ENCODE measurements at regions not wholly inside any gene's neighbourhood (a gene's known extent, or its start where the extent isn't known, plus 50 kb on each side); places are given as distances from the start of the nearest gene placed in this dataset.

DNA sequence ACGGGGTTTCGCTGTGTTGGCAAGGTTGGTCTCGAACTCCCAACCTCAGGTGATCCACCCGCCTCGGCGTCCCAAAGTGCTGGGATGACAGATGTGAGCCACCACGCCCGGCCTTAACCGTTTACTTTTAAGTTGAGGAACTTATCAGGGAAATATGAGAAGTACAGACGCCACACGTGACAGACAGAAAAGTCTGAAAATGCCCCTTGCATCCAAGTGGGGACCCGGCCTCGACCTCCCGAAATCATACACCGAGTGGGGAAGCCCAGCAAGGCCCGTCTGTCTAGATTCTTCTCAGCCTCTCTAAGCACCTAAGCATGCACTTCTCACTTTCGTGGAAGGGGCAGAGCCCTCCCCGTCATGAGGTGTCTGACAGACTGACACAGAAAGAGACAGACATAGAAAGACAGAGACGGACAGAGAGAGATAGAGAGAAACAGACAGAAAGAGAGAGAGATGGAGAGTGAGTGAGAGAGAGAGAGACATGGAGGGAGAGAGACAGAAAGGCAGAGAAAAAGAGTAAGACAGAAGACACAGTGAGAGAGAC, 107.3 kb upstream of the ANKRD30BL start:
- TF ChIP-seq, protein P1, sequence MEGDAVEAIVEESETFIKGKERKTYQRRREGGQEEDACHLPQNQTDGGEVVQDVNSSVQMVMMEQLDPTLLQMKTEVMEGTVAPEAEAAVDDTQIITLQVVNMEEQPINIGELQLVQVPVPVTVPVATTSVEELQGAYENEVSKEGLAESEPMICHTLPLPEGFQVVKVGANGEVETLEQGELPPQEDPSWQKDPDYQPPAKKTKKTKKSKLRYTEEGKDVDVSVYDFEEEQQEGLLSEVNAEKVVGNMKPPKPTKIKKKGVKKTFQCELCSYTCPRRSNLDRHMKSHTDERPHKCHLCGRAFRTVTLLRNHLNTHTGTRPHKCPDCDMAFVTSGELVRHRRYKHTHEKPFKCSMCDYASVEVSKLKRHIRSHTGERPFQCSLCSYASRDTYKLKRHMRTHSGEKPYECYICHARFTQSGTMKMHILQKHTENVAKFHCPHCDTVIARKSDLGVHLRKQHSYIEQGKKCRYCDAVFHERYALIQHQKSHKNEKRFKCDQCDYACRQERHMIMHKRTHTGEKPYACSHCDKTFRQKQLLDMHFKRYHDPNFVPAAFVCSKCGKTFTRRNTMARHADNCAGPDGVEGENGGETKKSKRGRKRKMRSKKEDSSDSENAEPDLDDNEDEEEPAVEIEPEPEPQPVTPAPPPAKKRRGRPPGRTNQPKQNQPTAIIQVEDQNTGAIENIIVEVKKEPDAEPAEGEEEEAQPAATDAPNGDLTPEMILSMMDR (IDR thresholded peaks at IDR 0.05): no peak

DNA sequence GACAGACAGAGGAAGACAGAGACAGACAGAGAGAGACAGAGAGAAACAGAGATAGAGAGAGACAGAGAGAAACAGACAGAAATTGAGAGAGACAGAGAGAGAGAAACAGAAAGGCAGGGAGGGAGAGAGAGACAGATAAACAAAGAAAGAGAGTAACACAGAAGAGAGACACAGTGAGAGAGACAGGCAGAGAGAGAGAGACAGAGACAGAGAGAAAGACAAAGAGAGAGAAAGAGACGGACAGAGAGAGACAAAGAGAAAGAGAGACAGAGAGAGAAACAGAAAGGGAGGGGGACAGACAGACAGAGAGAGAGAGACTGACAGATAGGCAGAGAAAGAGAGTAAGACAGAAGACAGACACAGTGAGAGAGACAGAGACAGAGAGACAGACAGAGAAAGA, 108.5 kb upstream of the ANKRD30BL start:
- TF ChIP-seq, protein P1 (IDR thresholded peaks at IDR 0.05): no peak

DNA sequence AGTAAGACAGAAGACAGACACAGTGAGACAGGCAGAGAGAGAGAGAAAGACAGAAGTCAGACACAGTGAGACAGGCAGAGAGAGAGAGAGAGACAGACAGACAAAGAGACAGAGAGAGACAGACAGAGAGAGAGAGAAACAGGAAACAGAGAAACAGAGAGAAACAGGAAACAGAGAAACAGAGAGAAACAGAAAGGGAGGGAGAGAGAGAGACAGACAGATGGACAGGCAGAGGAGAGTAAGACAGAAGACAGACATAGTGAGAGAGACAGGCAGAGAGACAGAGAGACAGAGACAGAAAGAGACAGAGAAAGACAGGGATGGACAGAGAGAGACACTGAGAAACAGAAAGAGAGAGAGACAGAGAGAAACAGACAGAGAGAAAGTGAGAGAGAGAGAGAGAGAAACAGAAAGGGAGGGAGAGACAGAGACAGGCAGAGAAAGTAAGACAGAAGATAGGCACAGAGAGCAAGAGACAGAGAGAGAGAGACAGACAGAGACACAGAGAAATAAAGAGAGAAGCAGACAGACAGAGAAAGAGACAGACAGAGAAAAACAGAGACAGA, 109.3 kb upstream of the ANKRD30BL start:
- TF ChIP-seq, protein P1 (IDR thresholded peaks at IDR 0.05): no peak

DNA sequence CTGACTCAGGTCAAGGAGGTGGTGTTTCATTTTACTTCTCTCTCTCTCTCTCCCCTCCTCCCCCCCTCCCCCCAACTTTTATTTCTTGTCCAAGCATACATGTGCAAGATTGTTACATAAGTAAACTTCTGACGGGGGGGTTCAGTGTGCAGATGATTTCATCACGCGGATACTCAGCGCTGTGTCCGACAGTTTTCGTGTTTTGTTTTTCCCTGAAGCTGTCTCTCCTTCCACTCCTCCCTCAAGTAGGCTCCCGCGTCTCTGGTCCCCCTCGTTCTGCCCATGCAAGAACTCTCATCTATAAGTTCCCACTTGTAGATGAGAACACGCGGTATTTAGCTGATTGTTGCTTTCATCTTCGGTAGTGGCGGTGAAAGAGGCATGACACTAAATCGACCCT, 111.0 kb upstream of the ANKRD30BL start:
- TF ChIP-seq, protein P1 (IDR thresholded peaks at IDR 0.05): no peak

DNA sequence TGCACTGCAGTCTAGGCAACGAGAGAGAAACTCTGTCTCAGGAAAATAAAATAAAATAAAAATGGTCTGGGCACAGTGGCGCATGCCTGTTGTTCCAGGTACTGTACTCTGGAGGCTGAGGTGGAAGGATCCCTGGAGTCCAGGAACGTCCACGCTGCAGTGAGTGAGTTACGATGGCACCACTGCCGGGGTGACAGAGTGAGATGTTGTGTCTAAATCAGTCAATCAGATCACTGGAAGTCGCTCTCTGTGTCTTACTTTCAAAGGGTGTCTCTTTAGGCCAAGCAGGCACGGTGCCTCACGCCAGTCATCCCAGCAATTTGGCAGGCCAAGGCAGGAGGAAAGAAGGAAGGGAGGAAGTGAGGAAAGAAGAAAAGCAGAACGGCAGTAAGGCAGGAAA, 112.2 kb upstream of the ANKRD30BL start:
- TF ChIP-seq, protein P1 (IDR thresholded peaks at IDR 0.05): no peak

DNA sequence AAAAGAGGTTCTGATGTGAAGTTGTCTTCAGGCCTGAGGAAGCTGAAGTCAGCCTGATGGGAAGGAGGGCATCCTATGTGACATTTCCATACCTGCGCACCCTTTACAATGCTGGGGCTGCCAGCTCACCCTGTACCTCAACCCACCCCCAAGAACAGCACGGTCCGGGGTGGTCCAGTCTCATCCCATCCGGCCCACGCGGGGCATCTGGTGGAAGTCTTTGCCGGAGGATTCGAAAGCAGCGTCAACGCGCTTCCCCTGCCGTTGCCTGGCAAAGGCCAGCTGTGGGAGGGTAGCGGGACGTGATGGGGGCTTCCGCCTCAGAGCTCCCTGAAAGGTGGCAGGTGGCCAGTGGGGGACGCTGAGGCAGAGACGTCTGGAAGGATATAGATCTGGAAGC, 113.6 kb upstream of the ANKRD30BL start:
- TF ChIP-seq, protein P1 (IDR thresholded peaks at IDR 0.05): no peak

DNA sequence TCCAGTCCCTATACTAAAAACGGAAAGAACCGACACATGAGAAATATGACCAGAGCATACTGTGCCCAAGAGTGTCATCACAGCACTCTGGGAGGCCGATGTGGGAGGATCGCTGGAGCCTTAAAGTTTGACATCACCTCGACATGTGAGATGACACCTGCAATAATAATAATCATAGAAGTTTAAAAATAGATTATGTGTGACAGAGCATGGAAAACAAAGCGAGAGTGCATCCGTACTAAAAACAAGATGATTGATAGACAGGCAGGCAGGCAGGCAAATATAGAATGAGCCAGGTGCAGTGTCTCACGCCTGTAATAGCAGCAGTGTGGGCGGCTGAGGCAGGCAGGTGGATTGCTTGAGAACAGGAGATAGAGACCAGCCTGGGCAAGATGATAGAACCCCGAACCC, 114.8 kb upstream of the ANKRD30BL start:
- TF ChIP-seq, protein P1 (IDR thresholded peaks at IDR 0.05): no peak

DNA sequence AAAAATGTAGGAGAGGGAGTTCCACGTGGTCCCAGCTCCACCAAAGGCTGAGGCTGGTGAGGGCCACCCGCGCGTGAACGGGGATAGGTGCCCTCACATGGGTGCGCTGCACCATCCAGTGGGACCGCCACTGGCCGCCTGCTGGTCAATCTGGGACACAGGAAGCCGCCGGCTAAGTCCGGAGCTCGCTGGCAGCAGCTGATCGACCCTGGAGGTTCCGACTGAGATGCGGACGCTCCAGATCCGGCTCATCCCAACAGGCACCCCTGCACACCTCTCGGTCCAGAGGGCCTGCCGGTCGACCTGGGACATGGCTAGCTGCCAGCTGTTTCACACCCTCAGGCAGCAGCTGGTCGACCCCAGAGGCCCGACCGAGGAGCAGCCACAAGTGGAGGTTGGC, 116.5 kb upstream of the ANKRD30BL start:
- TF ChIP-seq, protein P1 (IDR thresholded peaks at IDR 0.05): no peak

All from LNCAP (cell line).